CD14-positive monocyte (primary cell): ENCODE measurements at regions not wholly inside any gene's neighbourhood (a gene's known extent, or its start where the extent isn't known, plus 50 kb on each side); places are given as distances from the start of the nearest gene placed in this dataset.

Experiments used
- DNase-seq, 3 donors: peaks; one replicate each; pipeline ENCODE4 v3.0.0-alpha.2; 2011 to 2022
- H2AFZ ChIP-seq: 2 replicates; pipeline ENCODE4 v1.6.0; 2012; ENCODE audit warnings: mild to moderate bottlenecking, low read depth, low read length, inconsistent platforms; ENCODE audit not compliant: insufficient read depth, poor library complexity, severe bottlenecking
- H3K27ac ChIP-seq, 2 donors: 1 replicate in 1 of 2; 2 replicates in 1 of 2; pipeline ENCODE4 v1.5.1; 2012 to 2013; ENCODE audit warnings: low read length in 2 of 2, control low read depth in 1 of 2, inconsistent platforms in 1 of 2, low read depth in 1 of 2, mild to moderate bottlenecking in 1 of 2
- H3K27me3 ChIP-seq, 2 donors: one replicate each; pipeline versions ENCODE4 v1.6.0 to v1.6.1; 2011 to 2013; ENCODE audit warnings: low read length in 2 of 2; ENCODE audit not compliant: control insufficient read depth in 2 of 2, insufficient read depth in 2 of 2
- H3K36me3 ChIP-seq, 2 donors: replicated peaks in 1 of 2; 1 replicate in 1 of 2; 2 replicates in 1 of 2; pipeline versions ENCODE4 v1.5.1 to v1.6.1; 2012 to 2013; ENCODE audit warnings: low read length in 2 of 2, control low read depth in 1 of 2, inconsistent platforms in 1 of 2, mild to moderate bottlenecking in 1 of 2; ENCODE audit not compliant: insufficient read depth in 2 of 2, control insufficient read depth in 1 of 2
- H3K4me1 ChIP-seq, 2 donors: 1 replicate in 1 of 2; 2 replicates in 1 of 2; pipeline versions ENCODE4 v1.5.1 to v1.6.1; 2012 to 2013; ENCODE audit warnings: low read length in 2 of 2, control low read depth in 1 of 2, inconsistent platforms in 1 of 2, mild to moderate bottlenecking in 1 of 2, moderate library complexity in 1 of 2; ENCODE audit not compliant: insufficient read depth in 2 of 2, control insufficient read depth in 1 of 2
- H3K4me2 ChIP-seq: replicated peaks from 2 replicates; pipeline ENCODE3; 2012; ENCODE audit warnings: low read length, moderate library complexity, mild to moderate bottlenecking; ENCODE audit not compliant: poor library complexity, severe bottlenecking; ENCODE audit errors: extremely low read depth
- H3K4me3 ChIP-seq, 3 experiments: fragments of 200-600 bp in 1 of 3; sonication (generic) in 1 of 3; replicated peaks in 1 of 3; 1 replicate in 2 of 3; 2 replicates in 1 of 3; pipeline ENCODE4 v1.5.1; 2011 to 2013; ENCODE audit warnings: low read length in 3 of 3, mild to moderate bottlenecking in 3 of 3, control low read depth in 2 of 3, low read depth in 2 of 3, inconsistent platforms in 1 of 3, moderate library complexity in 1 of 3
- H3K79me2 ChIP-seq: 2 replicates; pipeline ENCODE4 v1.6.0; 2012; ENCODE audit warnings: mild to moderate bottlenecking, control low read depth, inconsistent platforms, low read length, moderate library complexity; ENCODE audit not compliant: insufficient read depth
- H3K9ac ChIP-seq: 2 replicates; pipeline ENCODE4 v1.6.0; 2017; ENCODE audit warnings: low read length, mild to moderate bottlenecking; ENCODE audit not compliant: insufficient read depth, poor library complexity, severe bottlenecking
- H3K9me3 ChIP-seq, 2 donors: replicated peaks in 1 of 2; 1 replicate in 1 of 2; 2 replicates in 1 of 2; pipeline versions ENCODE4 v1.5.1 to v1.6.1; 2012 to 2013; ENCODE audit warnings: low read length in 2 of 2, control low read depth in 1 of 2; ENCODE audit not compliant: control insufficient read depth in 1 of 2, insufficient read depth in 1 of 2
- H4K20me1 ChIP-seq: 2 replicates; pipeline ENCODE4 v1.6.0; 2012; ENCODE audit warnings: mild to moderate bottlenecking, low read length, control low read depth, moderate library complexity; ENCODE audit not compliant: insufficient read depth
- H3K27ac Mint-ChIP-seq, 7 donors: one replicate each; pipeline ENCODE4 v1.8.0; 2020; ENCODE audit warnings: mild to moderate bottlenecking in 7 of 7, mixed read lengths in 7 of 7, moderate library complexity in 6 of 7, inconsistent platforms in 2 of 7
- H3K27me3 Mint-ChIP-seq, 3 donors: one replicate each; pipeline ENCODE4 v1.8.0; 2021 to 2022; ENCODE audit warnings: low read depth in 3 of 3, mild to moderate bottlenecking in 3 of 3, mixed read lengths in 3 of 3, moderate library complexity in 3 of 3, inconsistent platforms in 1 of 3
- H3K36me3 Mint-ChIP-seq, 2 donors: one replicate each; pipeline ENCODE4 v1.8.0; 2020; ENCODE audit warnings: mixed read lengths in 2 of 2, inconsistent platforms in 1 of 2, mild to moderate bottlenecking in 1 of 2
- H3K4me1 Mint-ChIP-seq: one replicate; pipeline ENCODE4 v1.8.0; 2020; ENCODE audit warnings: mild to moderate bottlenecking, mixed read lengths
- H3K4me3 Mint-ChIP-seq, 2 donors: one replicate each; pipeline ENCODE4 v1.8.0; 2020; ENCODE audit warnings: mild to moderate bottlenecking in 2 of 2, mixed read lengths in 2 of 2, moderate library complexity in 1 of 2
- H3K9me3 Mint-ChIP-seq, 7 donors: one replicate each; pipeline ENCODE4 v1.8.0; 2020 to 2022; ENCODE audit warnings: mixed read lengths in 7 of 7, mild to moderate bottlenecking in 6 of 7, moderate library complexity in 6 of 7, inconsistent platforms in 2 of 7
- WGBS: methylation state at CpG from one replicate; pipeline ENCODE4 v1.1.5; 2013; ENCODE audit warnings: missing lambda C conversion rate; ENCODE audit not compliant: insufficient coverage; 5-methylcytosine and 5-hydroxymethylcytosine counted together
- intact Hi-C, 2 donors: fragments of 100-400 bp; cut with micrococcal nuclease; formaldehyde crosslinking; loops; one replicate each; pipeline versions ENCODE4 v1.15.0 to v1.15.1; 2023
- TF ChIP-seq, protein P1 (sequence below): fragments of 200-600 bp; IDR thresholded peaks from one replicate; pipeline ENCODE4 v1.8.0; 2022; ENCODE audit warnings: antibody characterized with exemption, mild to moderate bottlenecking

DNA sequence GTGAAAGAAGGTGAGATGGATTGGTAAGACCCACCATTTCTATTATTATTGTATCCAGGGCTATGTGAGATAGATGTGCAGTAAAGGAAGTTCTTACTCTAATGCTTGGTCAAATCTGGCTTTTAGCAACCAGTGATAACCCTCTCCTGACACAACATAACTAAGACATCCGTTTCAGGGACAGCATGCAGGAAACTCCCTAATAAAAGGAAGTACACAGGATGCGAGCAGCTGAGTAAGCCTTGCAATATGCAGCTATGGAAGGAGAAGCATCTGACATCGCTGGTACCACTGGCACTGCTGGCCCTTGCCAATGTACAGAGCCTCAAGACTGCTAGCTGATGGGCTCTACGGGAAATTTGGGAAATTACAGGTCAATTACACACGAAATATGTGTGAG lies 662.3 kb downstream of the NR2F2 start:
- WGBS, result 93% methylated on average over 2 of the region's 5 CpGs
- no peaks in the 10 kb centered on the region for H3K79me2 ChIP-seq
- intact Hi-C loops, result no loop called here
- no peaks in the 10 kb centered on the region for H3K27me3 ChIP-seq
- H3K9me3 ChIP-seq, result peaks cover 0 to 13% of the 10 kb centered on the region in 2 donors
- H3K27ac ChIP-seq, result no peak overlapping the region
- H2AFZ ChIP-seq, result no peak overlapping the region
- peaks cover 0 to 13% (median 3%) of the 10 kb centered on the region in 7 donors for H3K9me3 Mint-ChIP-seq
- H3K4me3 Mint-ChIP-seq, result no peak overlapping the region
- H3K4me3 ChIP-seq, result no peak overlapping the region
- H3K27ac Mint-ChIP-seq, result no peak overlapping the region
- H3K36me3 Mint-ChIP-seq, result no peaks in the 10 kb centered on the region
- H3K4me2 ChIP-seq, result no peak overlapping the region
- H3K4me1 Mint-ChIP-seq, result no peaks in the 10 kb centered on the region
- H3K36me3 ChIP-seq, result no peaks in the 10 kb centered on the region
- H3K27me3 Mint-ChIP-seq, result no peaks in the 10 kb centered on the region
- no peaks in the 10 kb centered on the region for H3K4me1 ChIP-seq
- TF ChIP-seq, protein P1, sequence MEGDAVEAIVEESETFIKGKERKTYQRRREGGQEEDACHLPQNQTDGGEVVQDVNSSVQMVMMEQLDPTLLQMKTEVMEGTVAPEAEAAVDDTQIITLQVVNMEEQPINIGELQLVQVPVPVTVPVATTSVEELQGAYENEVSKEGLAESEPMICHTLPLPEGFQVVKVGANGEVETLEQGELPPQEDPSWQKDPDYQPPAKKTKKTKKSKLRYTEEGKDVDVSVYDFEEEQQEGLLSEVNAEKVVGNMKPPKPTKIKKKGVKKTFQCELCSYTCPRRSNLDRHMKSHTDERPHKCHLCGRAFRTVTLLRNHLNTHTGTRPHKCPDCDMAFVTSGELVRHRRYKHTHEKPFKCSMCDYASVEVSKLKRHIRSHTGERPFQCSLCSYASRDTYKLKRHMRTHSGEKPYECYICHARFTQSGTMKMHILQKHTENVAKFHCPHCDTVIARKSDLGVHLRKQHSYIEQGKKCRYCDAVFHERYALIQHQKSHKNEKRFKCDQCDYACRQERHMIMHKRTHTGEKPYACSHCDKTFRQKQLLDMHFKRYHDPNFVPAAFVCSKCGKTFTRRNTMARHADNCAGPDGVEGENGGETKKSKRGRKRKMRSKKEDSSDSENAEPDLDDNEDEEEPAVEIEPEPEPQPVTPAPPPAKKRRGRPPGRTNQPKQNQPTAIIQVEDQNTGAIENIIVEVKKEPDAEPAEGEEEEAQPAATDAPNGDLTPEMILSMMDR, result no peak
- H4K20me1 ChIP-seq, result no peaks in the 10 kb centered on the region
- H3K9ac ChIP-seq, result no peak overlapping the region
- no peak for DNase-seq

DNA sequence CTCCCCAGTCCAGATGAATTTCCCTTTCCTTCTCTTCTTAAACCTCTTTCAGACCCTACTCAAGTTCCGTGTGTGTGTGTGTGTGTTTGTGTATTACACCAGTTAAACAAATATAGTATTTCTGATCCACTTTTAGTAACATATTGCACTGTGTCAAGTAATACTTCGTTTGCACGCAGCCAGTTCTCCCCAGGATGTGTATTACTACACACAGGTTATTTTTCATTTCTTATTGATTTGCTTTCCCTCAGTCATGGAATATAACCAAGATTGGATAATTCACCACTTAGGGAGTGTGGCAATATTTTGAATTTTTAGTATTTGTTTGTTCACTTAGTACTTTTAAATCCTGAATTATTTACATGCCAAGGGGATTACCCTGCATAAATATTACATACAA lies 667.0 kb downstream of the NR2F2 start:
- WGBS, result no CpG with 5 or more reads among the region's 3 CpGs

More for the DNA sequence above, 667.0 kb downstream of the NR2F2 start:
- intact Hi-C loops, result no loop called here
- H3K4me1 Mint-ChIP-seq, result no peaks in the 10 kb centered on the region
- Histone ChIP-seq H3K4me3 (no peak overlapping the region), H2AFZ (no peak overlapping the region), H3K36me3 (no peaks in the 10 kb centered on the region), H3K4me1 (no peaks in the 10 kb centered on the region), H3K4me2 (no peak overlapping the region), H3K79me2 (no peaks in the 10 kb centered on the region), H3K9me3 (peaks cover 0 to 1% of the 10 kb centered on the region in 2 donors), H3K27me3 (no peaks in the 10 kb centered on the region), H4K20me1 (no peaks in the 10 kb centered on the region), H3K27ac (no peak overlapping the region), H3K9ac (no peak overlapping the region)
- DNase-seq, result no peak
- H3K4me3 Mint-ChIP-seq, result no peak overlapping the region
- TF ChIP-seq, protein P1, result no peak
- no peak overlapping the region for H3K27ac Mint-ChIP-seq
- no peaks in the 10 kb centered on the region for H3K27me3 Mint-ChIP-seq
- peaks cover 0 to 17% (median 2%) of the 10 kb centered on the region in 7 donors for H3K9me3 Mint-ChIP-seq
- H3K36me3 Mint-ChIP-seq, result no peaks in the 10 kb centered on the region
